ENCODE measurements at regions not wholly inside any gene's neighbourhood (a gene's known extent, or its start where the extent isn't known, plus 50 kb on each side); places are given as distances from the start of the nearest gene placed in this dataset.

GRCh38 chr11:92897487-92897886, 72.0 kb upstream of the MTNR1B start:
- FAIRE-seq, result no peak
- no TSS peak for BruUV-seq (replicated peaks)
- no peaks in the 10 kb centered on the region for H3K9me3 ChIP-seq (replicated peaks; ENCODE audit: control insufficient read depth, insufficient read depth, low read depth, low read length)
- CTCF ChIA-PET (ENCODE audit: low intra/inter-chr PET ratio), result no interaction called here
- no peak overlapping the region for H3K9ac ChIP-seq (ENCODE audit: insufficient read depth in 1 of 2, low read depth in 2 of 2, low read length in 2 of 2)
- intact Hi-C loops (cut with micrococcal nuclease), result no loop called here
- WGBS (ENCODE audit: insufficient coverage, low coverage, missing lambda C conversion rate), result 0% methylated on average over 5 of the region's 6 CpGs
- in situ Hi-C loops (cut with MboI), result no loop called here
- TF ChIP-seq KAT8 (IDR thresholded peaks at IDR 0.05; ENCODE audit: low read depth), result no peak
- TF ChIP-seq, protein P1, sequence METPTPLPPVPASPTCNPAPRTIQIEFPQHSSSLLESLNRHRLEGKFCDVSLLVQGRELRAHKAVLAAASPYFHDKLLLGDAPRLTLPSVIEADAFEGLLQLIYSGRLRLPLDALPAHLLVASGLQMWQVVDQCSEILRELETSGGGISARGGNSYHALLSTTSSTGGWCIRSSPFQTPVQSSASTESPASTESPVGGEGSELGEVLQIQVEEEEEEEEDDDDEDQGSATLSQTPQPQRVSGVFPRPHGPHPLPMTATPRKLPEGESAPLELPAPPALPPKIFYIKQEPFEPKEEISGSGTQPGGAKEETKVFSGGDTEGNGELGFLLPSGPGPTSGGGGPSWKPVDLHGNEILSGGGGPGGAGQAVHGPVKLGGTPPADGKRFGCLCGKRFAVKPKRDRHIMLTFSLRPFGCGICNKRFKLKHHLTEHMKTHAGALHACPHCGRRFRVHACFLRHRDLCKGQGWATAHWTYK (CRISPR knock-in tag; IDR thresholded peaks at IDR 0.05), result no peak
- TF ChIP-seq ETV1 (tag; conservative IDR thresholded peaks at IDR 0.05; ENCODE audit: low read depth), result no peak
- TF ChIP-seq VEZF1 (CRISPR knock-in tag; IDR thresholded peaks at IDR 0.05), result no peak
- no peak for TF ChIP-seq ELF4 (CRISPR knock-in tag; IDR thresholded peaks at IDR 0.05)
- ATAC-seq, result no peak
- no peak overlapping the region for H2AFZ ChIP-seq (ENCODE audit: low read depth, low read length)
- no peaks in the 10 kb centered on the region; a peak in 1 of 5 replicates for H3K27me3 ChIP-seq (ENCODE audit: control insufficient read depth in 2 of 2, insufficient read depth in 2 of 2, low read length in 2 of 2)
- no peaks in the 10 kb centered on the region for H4K20me1 ChIP-seq (replicated peaks; ENCODE audit: control insufficient read depth, insufficient read depth, low read length)
- POLR2A ChIA-PET, result no interaction called here
- DNase-seq (ENCODE audit: extremely low read depth in 1 of 4, low spot score in 3 of 4), result no peak
- no peak overlapping the region for H3K4me2 ChIP-seq (ENCODE audit: insufficient read depth, low read length)
- no peaks in the 10 kb centered on the region for H3K79me2 ChIP-seq (ENCODE audit: control insufficient read depth, insufficient read depth, low read length)
- no peaks in the 10 kb centered on the region for H3K4me1 ChIP-seq (replicated peaks in 1 of 2; ENCODE audit: control insufficient read depth in 2 of 2, insufficient read depth in 2 of 2, low read length in 2 of 2)
- H3K27ac ChIP-seq (ENCODE audit: extremely low read depth, low read depth, low read length), result no peak overlapping the region
- H3K4me3 ChIP-seq, result no peak overlapping the region
- H3K9me1 ChIP-seq (ENCODE audit: control insufficient read depth, insufficient read depth, low read length), result no peaks in the 10 kb centered on the region
- H3K36me3 ChIP-seq (ENCODE audit: control insufficient read depth, insufficient read depth, low read length), result no peaks in the 10 kb centered on the region

All from K562 (cell line).